H1 (cell line): ENCODE measurements at regions not wholly inside any gene's neighbourhood (a gene's known extent, or its start where the extent isn't known, plus 50 kb on each side); places are given as distances from the start of the nearest gene placed in this dataset.

Experiments used
- ATF2 ChIP-seq: IDR thresholded peaks from 2 replicates; pipeline ENCODE4 v1.6.1; 2012; ENCODE audit warnings: low read length, inconsistent platforms
- CREB1 ChIP-seq: IDR thresholded peaks from 2 replicates; pipeline ENCODE4 v1.6.1; 2012; ENCODE audit warnings: inconsistent platforms
- JUN ChIP-seq: IDR thresholded peaks from 2 replicates; pipeline ENCODE4 v1.6.1; 2011; ENCODE audit warnings: low read depth, mild to moderate bottlenecking, improper control_type of control experiment, low read length
- SIN3A ChIP-seq, 2 experiments: IDR thresholded peaks in 1 of 2; conservative IDR thresholded peaks in 1 of 2; 2 replicates each; pipeline ENCODE4 v1.6.1; 2011 to 2012; ENCODE audit warnings: low read length in 2 of 2, improper control_type of control experiment in 1 of 2, low read depth in 1 of 2, mild to moderate bottlenecking in 1 of 2
- SIX5 ChIP-seq: IDR thresholded peaks from 2 replicates; pipeline ENCODE4 v1.6.1; 2011; ENCODE audit warnings: mild to moderate bottlenecking, low read depth, low read length

DNA sequence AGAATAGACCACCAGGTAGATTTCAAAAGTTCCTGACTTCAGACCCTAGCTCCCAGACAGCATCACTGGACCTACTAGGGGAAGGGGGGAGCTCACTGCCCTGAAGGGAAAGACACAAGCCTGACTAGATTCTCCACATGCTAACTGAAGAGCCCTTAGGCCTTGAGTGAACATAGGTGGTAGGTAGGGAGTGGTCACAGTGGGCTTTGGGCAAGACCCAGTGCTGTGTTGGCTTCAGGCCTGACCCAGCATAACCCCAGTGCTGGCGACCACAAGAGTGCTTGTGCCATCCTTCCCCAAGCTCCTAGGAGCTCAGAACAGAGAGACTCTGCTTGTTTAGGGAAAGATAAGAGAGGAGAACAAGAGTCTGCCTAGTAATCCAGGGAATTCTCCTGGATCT, 51.1 kb upstream of the ACADM start (continued):
- TF ChIP-seq SIX5, result no peak
- TF ChIP-seq ATF2, result no peak
- TF ChIP-seq JUN, result no peak
- TF ChIP-seq SIN3A (conservative IDR thresholded peaks at IDR 0.05 in 1 of 2, IDR thresholded peaks at IDR 0.05 in 1 of 2; ENCODE audit: low read depth in 1 of 2, low read length in 2 of 2), result no peak
- TF ChIP-seq CREB1, result no peak
- TF ChIP-seq, all 59 proteins: peak for 0
